ENCODE measurements at regions not wholly inside any gene's neighbourhood (a gene's known extent, or its start where the extent isn't known, plus 50 kb on each side); places are given as distances from the start of the nearest gene placed in this dataset.

- intact Hi-C loops (cut with DNase I), result no loop called here
- Histone ChIP-seq H3K36me3 (no peaks in the 10 kb centered on the region), H3K27ac (no peak overlapping the region), H3K4me1 (no peaks in the 10 kb centered on the region), H3K4me3 (replicated peaks in 1 of 3) (no peak overlapping the region), H3K27me3 (no peaks in the 10 kb centered on the region), H3K9me3 (no peaks in the 10 kb centered on the region)
- DNase-seq, result no peak
- TF ChIP-seq POLR2A (IDR thresholded peaks at IDR 0.05) (no peak), CTCF (IDR thresholded peaks at IDR 0.05) (no peak)
Observed at GRCh38 chr6:44772838-44773237, 385.3 kb downstream of the CDC5L start.

- H3K4me1 ChIP-seq, result no peaks in the 10 kb centered on the region
- intact Hi-C loops (cut with DNase I), result no loop called here
Observed at GRCh38 chr6:44775121-44775520, 387.6 kb downstream of the CDC5L start.

GRCh38 chr6:44776344-44776743 is 388.8 kb downstream of the CDC5L start:
- Histone ChIP-seq H3K4me3 (replicated peaks in 1 of 3) (no peak overlapping the region), H3K27ac (no peak overlapping the region), H3K4me1 (no peaks in the 10 kb centered on the region), H3K27me3 (no peaks in the 10 kb centered on the region), H3K36me3 (no peaks in the 10 kb centered on the region), H3K9me3 (no peaks in the 10 kb centered on the region)
- intact Hi-C loops (cut with DNase I), result no loop called here
- no peak for DNase-seq
- TF ChIP-seq CTCF (IDR thresholded peaks at IDR 0.05) (no peak), POLR2A (IDR thresholded peaks at IDR 0.05) (no peak)

More at GRCh38 chr6:44775121-44775520, 387.6 kb downstream of the CDC5L start:
- no peak for TF ChIP-seq POLR2A (IDR thresholded peaks at IDR 0.05)
- TF ChIP-seq CTCF (IDR thresholded peaks at IDR 0.05), result no peak
- Histone ChIP-seq H3K9me3 (no peaks in the 10 kb centered on the region), H3K27me3 (no peaks in the 10 kb centered on the region), H3K4me3 (replicated peaks in 1 of 3) (no peak overlapping the region), H3K27ac (no peak overlapping the region), H3K36me3 (no peaks in the 10 kb centered on the region)
- no peak for DNase-seq
- 82 to 100% methylated on average over 1 of the region's 1 CpG for WGBS, 2 donors

GRCh38 chr6:44778513-44778912 is 391.0 kb downstream of the CDC5L start:
- H3K36me3 ChIP-seq, result no peaks in the 10 kb centered on the region
- no peak overlapping the region for H3K4me3 ChIP-seq (replicated peaks in 1 of 3)
- no peak for DNase-seq
- no peaks in the 10 kb centered on the region for H3K27me3 ChIP-seq
- TF ChIP-seq CTCF (IDR thresholded peaks at IDR 0.05), result no peak
- TF ChIP-seq POLR2A (IDR thresholded peaks at IDR 0.05), result no peak
- WGBS, 2 donors, result 88 to 100% methylated on average over 1 of the region's 1 CpG
- H3K4me1 ChIP-seq, result no peaks in the 10 kb centered on the region
- H3K27ac ChIP-seq, result no peak overlapping the region
- no peaks in the 10 kb centered on the region for H3K9me3 ChIP-seq
- intact Hi-C loops (cut with DNase I), result no loop called here
